ENCODE measurements at regions not wholly inside any gene's neighbourhood (a gene's known extent, or its start where the extent isn't known, plus 50 kb on each side); places are given as distances from the start of the nearest gene placed in this dataset.

GRCh38 chr1:229142471-229142870, 128.4 kb upstream of the RAB4A start (continued):
- TF ChIP-seq MNT (IDR thresholded peaks at IDR 0.05) (no peak), ZNF292 (CRISPR knock-in tag; IDR thresholded peaks at IDR 0.05; ENCODE audit: borderline replicate concordance, low read depth) (no peak), ZNF34 (CRISPR knock-in tag; IDR thresholded peaks at IDR 0.05; ENCODE audit: borderline replicate concordance) (no peak), PBX2 (CRISPR knock-in tag; IDR thresholded peaks at IDR 0.05) (no peak)

- CTCF ChIA-PET (ENCODE audit: low intra/inter-chr PET ratio, low total read pairs), result no interaction called here
- Histone ChIP-seq H3K79me2 (ENCODE audit: insufficient read depth, low read length) (no peaks in the 10 kb centered on the region), H4K20me1 (ENCODE audit: insufficient read depth, low read length) (no peaks in the 10 kb centered on the region), H3K27me3 (ENCODE audit: control insufficient read depth in 1 of 2, insufficient read depth in 2 of 2, low read length in 2 of 2) (no peaks in the 10 kb centered on the region), H2AFZ (ENCODE audit: low read length) (no peak overlapping the region), H3K4me2 (ENCODE audit: low read depth, low read length) (no peak overlapping the region), H3K36me3 (replicated peaks in 1 of 2; ENCODE audit: control insufficient read depth in 1 of 2, insufficient read depth in 2 of 2, low read length in 2 of 2) (no peaks in the 10 kb centered on the region), H3K4me3 (replicated peaks in 1 of 3; ENCODE audit: insufficient read depth in 1 of 3, low read depth in 2 of 3, low read length in 3 of 3) (no peak overlapping the region), H3K4me1 (ENCODE audit: insufficient read depth, low read length) (peaks cover 40% of the 10 kb centered on the region), H3K9ac (ENCODE audit: insufficient read depth, low read depth, low read length) (no peak overlapping the region), H3K27ac (ENCODE audit: extremely low read length, insufficient read depth, low read length) (no peak overlapping the region), H3K9me3 (ENCODE audit: low read length) (no peaks in the 10 kb centered on the region)
- no TSS peak for BruUV-seq (replicated peaks)
- intact Hi-C loops (cut with micrococcal nuclease; ENCODE audit: unreplicated experiment), result loop anchor here (5.0 kb wide), 1 partner anchor 149 kb away; no protein-coding TSS in a partner anchor
- ATAC-seq, result no peak
- TF ChIP-seq ZNF629 (CRISPR knock-in tag; conservative IDR thresholded peaks at IDR 0.05), result 0 out of 2 replicates have a peak, but pooled peaks have one; percentile 0
- no peak for TF ChIP-seq REL (CRISPR knock-in tag; conservative IDR thresholded peaks at IDR 0.05)
- no peak for TF ChIP-seq GABPA (IDR thresholded peaks at IDR 0.05; ENCODE audit: low read depth, low read length)
- TF ChIP-seq GABPA (CRISPR knock-in tag; IDR thresholded peaks at IDR 0.05; ENCODE audit: low read depth), result no peak
- TF ChIP-seq RXRA (CRISPR knock-in tag; IDR thresholded peaks at IDR 0.05), result 0 out of 2 replicates have a peak, but pooled peaks have one; percentile 0
- no peak for TF ChIP-seq EHMT2 (IDR thresholded peaks at IDR 0.05; ENCODE audit: borderline replicate concordance, low read depth, low read length)
- TF ChIP-seq TMF1 (CRISPR knock-in tag; IDR thresholded peaks at IDR 0.05; ENCODE audit: low read depth), result no peak
- POLR2A ChIA-PET, result interaction anchor here (3.8 kb wide), 1 partner anchor 15 kb away, joined by 56 read pairs; no protein-coding TSS in a partner anchor
- no peak for FAIRE-seq
- DNase-seq (ENCODE audit: low spot score), result no peak
- WGBS (ENCODE audit: low lambda C conversion rate), result 91% methylated on average over 9 of the region's 9 CpGs
- in situ Hi-C loops (cut with HindIII; ENCODE audit: extremely low pct_ligation_motif_present, low pct_unique_long_range_greater_than_20kb), result no loop called here
These were observed 124.3 kb upstream of the RAB4A start for GRCh38 chr1:229146647-229147046.

Data from HepG2 (cell line).